GM11168 (cell line): ENCODE measurements at regions not wholly inside any gene's neighbourhood (a gene's known extent, or its start where the extent isn't known, plus 50 kb on each side); places are given as distances from the start of the nearest gene placed in this dataset.
"Not testable (repeated sequence)": the region's sequence is repeated elsewhere in the genome, so short reads cannot be mapped to it uniquely, and the experiment has no call there.

Experiments used
- in situ Hi-C: fragments of 300-500 bp; cut with MboI; formaldehyde crosslinking; loops from one replicate; pipeline ENCODE4 v1.12.0; 2022; ENCODE audit warnings: low sequenced_read_pairs; ENCODE audit not compliant: unreplicated experiment

GRCh38 chr19:28397800-28398199, 815.2 kb downstream of the UQCRFS1 start:
- in situ Hi-C loops = no loop called here

- in situ Hi-C loops = no loop called here
Measured at GRCh38 chr19:28397306-28397705, 815.6 kb downstream of the UQCRFS1 start.

- in situ Hi-C loops = no loop called here
Measured at GRCh38 chr19:28396287-28396831, 816.6 kb downstream of the UQCRFS1 start.

- in situ Hi-C loops = no loop called here
Measured at GRCh38 chr19:28394725-28395124, 818.2 kb downstream of the UQCRFS1 start.

DNA sequence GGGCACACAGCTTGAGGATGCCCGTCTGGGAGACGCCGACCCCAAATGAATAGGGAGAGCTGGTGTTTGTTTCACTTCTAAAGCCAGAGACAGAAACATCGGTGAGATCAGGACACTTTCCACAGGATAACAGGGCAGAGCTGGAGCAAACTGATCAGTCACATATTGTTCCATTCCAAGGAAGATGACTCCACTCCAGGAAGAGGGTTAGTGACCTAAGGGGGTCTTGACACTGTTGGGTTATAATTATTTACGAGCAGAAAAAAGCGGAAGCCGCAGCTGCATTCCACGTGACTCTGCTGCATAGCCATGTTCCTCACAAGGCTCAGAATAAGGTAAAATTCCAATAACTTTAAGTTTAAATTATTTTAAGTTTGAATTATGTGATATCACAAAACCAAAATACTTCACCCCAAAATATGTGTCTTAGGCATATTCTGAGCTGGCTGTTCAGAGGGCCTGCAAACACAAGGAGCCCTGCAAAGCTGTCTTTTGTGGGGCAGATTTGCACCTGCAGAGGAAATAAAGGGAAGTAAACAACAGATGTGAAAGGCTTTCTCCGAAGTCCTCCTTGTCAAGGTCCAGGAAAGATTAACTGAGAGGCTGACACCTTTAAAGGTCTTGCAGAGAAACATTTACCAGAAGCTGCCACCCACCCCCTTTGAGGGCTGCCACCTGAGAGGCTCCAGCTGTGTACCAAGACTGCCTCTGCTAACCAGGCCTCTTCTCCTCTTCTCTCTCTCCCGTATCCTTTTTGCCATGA, 819.2 kb downstream of the UQCRFS1 start:
- in situ Hi-C loops = no loop called here

DNA sequence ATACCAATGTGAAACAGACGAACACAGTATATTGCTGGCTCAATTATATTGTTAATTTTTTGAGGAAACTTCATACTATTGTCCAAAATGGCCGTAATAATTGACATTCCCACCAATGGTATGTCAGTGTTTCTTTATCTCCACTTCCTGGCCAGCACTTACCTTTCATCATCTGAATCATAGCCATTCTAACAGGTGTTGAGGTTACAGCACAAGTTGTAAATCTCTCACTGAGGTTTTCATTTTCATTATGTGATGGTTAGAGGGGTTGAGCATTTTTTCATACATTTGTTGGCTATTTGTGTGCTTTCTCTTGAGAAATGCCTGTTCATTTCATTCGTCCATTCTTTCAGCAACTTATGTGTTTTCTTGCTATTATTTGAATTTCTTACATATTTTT, 824.0 kb downstream of the UQCRFS1 start:
- in situ Hi-C loops = no loop called here

- in situ Hi-C loops = no loop called here
Measured at GRCh38 chr19:28387507-28387906, 825.4 kb downstream of the UQCRFS1 start.

DNA sequence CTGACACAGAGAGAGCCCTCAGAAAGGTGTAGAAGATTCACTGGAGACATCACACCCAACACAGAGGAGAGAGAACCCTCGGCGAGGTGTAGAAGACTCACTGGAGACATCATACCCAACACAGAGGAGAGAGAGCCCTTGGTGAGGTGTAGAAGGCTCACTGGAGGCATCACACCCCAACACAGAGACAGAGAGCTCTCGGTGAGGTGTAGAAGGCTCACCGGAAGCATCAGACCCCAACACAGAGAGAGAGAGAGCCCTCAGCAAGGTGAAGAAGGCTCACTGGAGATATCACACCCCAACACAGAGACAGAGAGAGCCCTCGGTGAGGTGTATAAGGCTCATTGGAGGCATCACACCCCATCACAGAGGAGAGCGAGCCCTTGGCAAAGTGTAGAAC, 826.5 kb downstream of the UQCRFS1 start:
- in situ Hi-C loops = no loop called here

DNA sequence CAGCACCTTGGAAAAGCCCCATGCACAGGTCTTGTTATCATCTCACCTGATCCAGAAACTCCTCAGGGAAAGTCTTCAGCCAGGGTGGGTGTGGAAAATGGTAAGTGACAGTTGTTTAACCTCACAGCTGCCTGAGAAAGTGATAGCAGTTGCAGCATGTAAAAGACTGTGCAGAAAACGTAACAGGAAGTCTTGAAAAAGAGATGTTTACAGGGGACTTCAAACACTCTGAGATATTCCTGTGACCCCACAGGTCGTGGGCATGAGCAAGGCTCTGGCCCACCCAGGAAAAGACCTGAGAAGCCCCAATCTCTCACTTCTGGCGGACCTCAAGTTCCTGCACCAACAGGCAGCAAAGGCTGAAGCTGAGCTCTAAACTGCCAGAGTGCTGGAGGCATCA, 826.9 kb downstream of the UQCRFS1 start:
- in situ Hi-C loops = no loop called here

GRCh38 chr19:28377077-28377476, 835.9 kb downstream of the UQCRFS1 start:
- in situ Hi-C loops = no loop called here

- in situ Hi-C loops = no loop called here
Measured at GRCh38 chr19:28374971-28375370, 838.0 kb downstream of the UQCRFS1 start.

DNA sequence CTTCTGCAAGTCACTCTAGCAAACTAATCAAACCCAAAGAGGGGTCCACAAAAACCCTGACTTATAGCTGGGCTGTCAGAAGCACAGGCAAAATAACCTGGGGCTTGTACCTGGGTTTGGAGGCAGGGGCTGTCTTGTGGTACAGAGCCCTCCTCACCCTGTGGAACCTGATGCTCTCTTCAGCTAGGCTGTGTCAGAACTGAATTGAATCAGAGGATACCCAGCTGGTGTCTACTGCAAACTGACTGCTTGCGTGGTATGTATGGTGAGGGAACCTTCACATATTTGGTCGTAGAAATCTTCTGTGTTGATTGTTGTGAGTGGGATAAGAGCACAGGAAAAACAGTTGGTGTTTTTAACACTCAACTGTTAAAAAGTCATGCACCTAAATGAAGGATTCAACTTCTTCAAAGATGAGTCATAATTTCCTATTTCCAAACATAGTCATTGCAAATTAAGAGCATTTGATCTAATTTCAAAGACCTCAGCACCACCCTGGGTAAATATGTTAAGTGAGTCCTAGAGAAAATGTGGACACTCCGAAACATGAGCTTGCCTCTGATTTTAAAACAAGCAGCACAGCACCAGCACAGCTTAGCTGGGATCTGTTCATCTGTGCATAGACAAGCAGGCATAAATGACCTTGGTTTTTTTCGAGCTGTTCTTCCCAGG, 840.2 kb downstream of the UQCRFS1 start:
- in situ Hi-C loops = no loop called here

DNA sequence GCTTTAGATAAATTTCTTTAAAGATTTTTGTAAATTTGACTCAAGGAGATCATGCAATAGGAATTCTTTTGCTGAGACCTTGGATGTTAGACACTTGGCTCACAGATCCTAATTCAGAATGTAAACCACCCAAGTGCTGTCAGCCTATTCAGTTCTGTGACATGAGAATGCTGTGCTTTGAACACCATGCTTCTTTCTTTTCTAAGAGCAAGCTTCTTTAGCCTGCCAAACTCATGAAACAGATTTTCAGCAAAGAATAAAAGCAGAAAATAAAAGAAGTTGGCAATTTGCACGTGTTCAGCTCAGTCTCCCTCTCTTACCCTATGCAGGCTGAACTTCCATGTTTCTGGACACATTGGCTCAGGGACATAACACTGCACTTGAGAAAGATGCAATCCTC, 845.8 kb downstream of the UQCRFS1 start:
- in situ Hi-C loops = no loop called here

GRCh38 chr19:28363254-28363653, 849.7 kb downstream of the UQCRFS1 start:
- in situ Hi-C loops = no loop called here

DNA sequence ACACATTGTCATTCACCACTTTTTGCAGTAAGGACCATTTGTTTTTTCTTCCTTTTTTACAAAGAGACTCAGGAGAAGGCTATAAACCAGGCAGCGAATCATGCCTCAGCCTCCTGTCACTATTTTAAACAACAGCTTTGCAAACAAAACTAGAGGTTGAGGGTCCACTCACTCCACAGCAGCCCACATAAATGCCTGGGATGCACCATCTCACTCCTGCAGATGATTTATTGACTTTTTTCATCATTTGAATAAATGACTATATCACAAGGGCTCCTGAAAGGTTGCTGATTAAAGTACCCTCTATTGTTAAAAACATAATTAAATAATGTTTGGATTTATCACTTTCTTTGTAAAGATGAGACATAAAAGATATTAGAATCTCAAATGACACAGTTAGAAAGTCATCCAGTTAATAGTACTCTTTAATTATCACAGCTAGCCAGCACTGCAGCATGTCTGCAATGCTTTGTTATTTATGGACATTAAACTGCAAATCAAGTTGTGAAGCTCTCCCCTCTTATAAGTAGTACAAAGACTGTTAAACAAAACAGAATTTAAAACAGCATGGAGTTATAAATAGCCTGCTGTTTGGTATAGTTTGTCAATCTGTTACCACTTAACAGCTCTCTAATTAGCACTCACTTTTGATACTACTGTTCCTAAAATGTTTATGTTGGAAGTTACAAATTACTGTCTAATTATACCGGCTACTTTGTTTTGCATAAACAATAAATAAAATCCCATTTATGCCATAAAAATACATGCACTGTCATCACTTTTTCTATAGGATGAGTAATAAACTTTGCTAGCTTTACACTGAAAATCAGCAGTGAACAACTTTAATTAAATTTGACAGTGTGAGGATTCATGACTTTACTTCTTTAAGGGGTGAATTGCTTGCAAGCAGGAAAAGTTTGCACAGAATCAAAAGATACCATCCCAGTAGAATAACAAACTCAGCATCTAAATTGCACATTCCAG, 853.2 kb downstream of the UQCRFS1 start:
- in situ Hi-C loops = no loop called here

- in situ Hi-C loops = no loop called here
Measured at GRCh38 chr19:28358633-28359032, 854.3 kb downstream of the UQCRFS1 start.

DNA sequence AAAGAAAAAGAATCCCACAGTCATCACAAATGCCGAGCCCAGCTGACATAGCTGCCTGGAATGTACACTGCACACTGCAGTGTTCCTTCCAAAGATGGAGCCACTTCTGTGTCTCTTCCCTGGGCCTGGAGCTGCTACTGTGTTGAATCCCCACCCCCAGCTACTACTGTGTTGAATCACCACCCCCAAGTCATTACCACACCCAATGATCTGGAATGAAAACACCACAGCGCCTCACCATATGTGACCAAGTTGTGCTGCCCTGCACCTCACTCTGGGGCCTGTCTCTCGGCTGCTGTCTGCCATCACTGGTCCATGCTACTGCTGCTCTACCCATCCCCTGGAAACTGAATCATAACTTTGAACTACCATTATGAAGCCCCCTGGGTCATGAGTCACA, 861.2 kb downstream of the UQCRFS1 start:
- in situ Hi-C loops = no loop called here

- in situ Hi-C loops = not testable (repeated sequence)
Measured at GRCh38 chr19:28351321-28351720, 861.6 kb downstream of the UQCRFS1 start.

GRCh38 chr19:28350673-28351072, 862.3 kb downstream of the UQCRFS1 start:
- in situ Hi-C loops = no loop called here

DNA sequence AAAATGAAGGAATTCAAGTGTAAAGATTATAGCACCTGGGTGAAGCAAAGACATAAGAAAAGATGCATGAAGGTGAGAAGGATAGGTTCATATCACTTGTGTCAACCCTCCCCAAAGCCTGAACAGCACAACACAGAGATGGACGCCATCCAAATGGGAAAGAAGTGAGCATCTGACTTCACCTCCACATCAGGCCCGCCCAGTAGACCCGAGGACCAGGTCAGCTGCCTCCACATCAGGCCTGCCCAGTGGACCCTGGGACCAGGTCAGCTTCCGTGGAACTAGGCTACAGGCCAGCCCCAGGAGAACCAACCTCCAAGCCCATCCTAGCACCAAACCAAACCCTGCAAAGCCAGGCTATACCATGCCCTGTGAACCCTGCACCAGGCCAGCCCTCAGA, 862.9 kb downstream of the UQCRFS1 start:
- in situ Hi-C loops = no loop called here
